IPS-15b (cell line): ENCODE measurements at regions not wholly inside any gene's neighbourhood (a gene's known extent, or its start where the extent isn't known, plus 50 kb on each side); places are given as distances from the start of the nearest gene placed in this dataset.

Experiments used
- H3K27me3 ChIP-seq: one replicate; pipeline ENCODE4 v1.6.1; 2013; ENCODE audit warnings: low read length; ENCODE audit not compliant: control insufficient read depth, insufficient read depth
- H3K36me3 ChIP-seq: one replicate; pipeline ENCODE4 v1.6.1; 2013; ENCODE audit warnings: low read length; ENCODE audit not compliant: control insufficient read depth, insufficient read depth
- H3K4me1 ChIP-seq: one replicate; pipeline ENCODE4 v1.6.1; 2013; ENCODE audit warnings: mild to moderate bottlenecking, low read length; ENCODE audit not compliant: control insufficient read depth, insufficient read depth
- H3K4me3 ChIP-seq: one replicate; pipeline ENCODE4 v1.5.1; 2013; ENCODE audit warnings: low read depth, low read length
- H3K9ac ChIP-seq: one replicate; pipeline ENCODE4 v1.6.1; 2013; ENCODE audit warnings: low read depth, mild to moderate bottlenecking, low read length
- H3K9me3 ChIP-seq: one replicate; pipeline ENCODE4 v1.6.1; 2013; ENCODE audit warnings: mild to moderate bottlenecking, low read length; ENCODE audit not compliant: control insufficient read depth, insufficient read depth

GRCh38 chr5:57696825-57697570 is 214.4 kb upstream of the ACTBL2 start:
- no peak overlapping the region for H3K4me3 ChIP-seq
- no peaks in the 10 kb centered on the region for H3K36me3 ChIP-seq
- H3K4me1 ChIP-seq, result peaks cover 2% of the 10 kb centered on the region
- no peaks in the 10 kb centered on the region for H3K9me3 ChIP-seq
- no peaks in the 10 kb centered on the region for H3K27me3 ChIP-seq
- no peak overlapping the region for H3K9ac ChIP-seq

GRCh38 chr5:57696389-57696769 is 213.8 kb upstream of the ACTBL2 start:
- H3K36me3 ChIP-seq, result no peaks in the 10 kb centered on the region
- no peak overlapping the region for H3K9ac ChIP-seq
- no peaks in the 10 kb centered on the region for H3K27me3 ChIP-seq
- no peaks in the 10 kb centered on the region for H3K9me3 ChIP-seq
- peaks cover 2% of the 10 kb centered on the region for H3K4me1 ChIP-seq
- no peak overlapping the region for H3K4me3 ChIP-seq

GRCh38 chr5:57695706-57696388 is 213.2 kb upstream of the ACTBL2 start:
- no peaks in the 10 kb centered on the region for H3K27me3 ChIP-seq

GRCh38 chr5:57695179-57695578 is 212.6 kb upstream of the ACTBL2 start:
- Histone ChIP-seq H3K9me3 (no peaks in the 10 kb centered on the region), H3K27me3 (no peaks in the 10 kb centered on the region), H3K9ac (no peak overlapping the region), H3K4me3 (no peak overlapping the region), H3K36me3 (no peaks in the 10 kb centered on the region), H3K4me1 (peaks cover 2% of the 10 kb centered on the region)

More at GRCh38 chr5:57695706-57696388, 213.2 kb upstream of the ACTBL2 start:
- Histone ChIP-seq H3K4me3 (no peak overlapping the region), H3K9me3 (no peaks in the 10 kb centered on the region), H3K9ac (no peak overlapping the region), H3K4me1 (peaks cover 2% of the 10 kb centered on the region), H3K36me3 (no peaks in the 10 kb centered on the region)

- Histone ChIP-seq H3K36me3 (no peaks in the 10 kb centered on the region), H3K27me3 (no peaks in the 10 kb centered on the region), H3K9ac (no peak overlapping the region), H3K4me1 (peaks cover 2% of the 10 kb centered on the region), H3K4me3 (no peak overlapping the region), H3K9me3 (no peaks in the 10 kb centered on the region)
These were observed 211.1 kb upstream of the ACTBL2 start for GRCh38 chr5:57693488-57694305.

GRCh38 chr5:57692582-57693487 is 210.2 kb upstream of the ACTBL2 start:
- no peaks in the 10 kb centered on the region for H3K36me3 ChIP-seq
- H3K27me3 ChIP-seq, result no peaks in the 10 kb centered on the region
- H3K4me3 ChIP-seq, result no peak overlapping the region
- H3K4me1 ChIP-seq, result peaks cover 2% of the 10 kb centered on the region
- H3K9ac ChIP-seq, result no peak overlapping the region
- H3K9me3 ChIP-seq, result no peaks in the 10 kb centered on the region

- Histone ChIP-seq H3K36me3 (no peaks in the 10 kb centered on the region), H3K4me3 (no peak overlapping the region), H3K27me3 (no peaks in the 10 kb centered on the region), H3K9ac (no peak overlapping the region), H3K4me1 (peaks cover 2% of the 10 kb centered on the region), H3K9me3 (no peaks in the 10 kb centered on the region)
These were observed 208.1 kb upstream of the ACTBL2 start for GRCh38 chr5:57690724-57691123.

- H3K9ac ChIP-seq, result no peak overlapping the region
- no peaks in the 10 kb centered on the region for H3K36me3 ChIP-seq
- no peaks in the 10 kb centered on the region for H3K9me3 ChIP-seq
- H3K4me3 ChIP-seq, result no peak overlapping the region
- no peaks in the 10 kb centered on the region for H3K4me1 ChIP-seq
- no peaks in the 10 kb centered on the region for H3K27me3 ChIP-seq
These were observed 205.0 kb upstream of the ACTBL2 start for GRCh38 chr5:57687596-57687995.

- no peak overlapping the region for H3K9ac ChIP-seq
- no peaks in the 10 kb centered on the region for H3K36me3 ChIP-seq
- H3K27me3 ChIP-seq, result no peaks in the 10 kb centered on the region
- H3K9me3 ChIP-seq, result no peaks in the 10 kb centered on the region
- H3K4me1 ChIP-seq, result no peaks in the 10 kb centered on the region
- H3K4me3 ChIP-seq, result no peak overlapping the region
These were observed 203.1 kb upstream of the ACTBL2 start for GRCh38 chr5:57685516-57686255.

GRCh38 chr5:57684299-57684702 is 201.7 kb upstream of the ACTBL2 start:
- Histone ChIP-seq H3K9ac (no peak overlapping the region), H3K36me3 (no peaks in the 10 kb centered on the region)

More at GRCh38 chr5:57684299-57684702, 201.7 kb upstream of the ACTBL2 start:
- Histone ChIP-seq H3K4me3 (no peak overlapping the region), H3K4me1 (no peaks in the 10 kb centered on the region), H3K9me3 (no peaks in the 10 kb centered on the region), H3K27me3 (no peaks in the 10 kb centered on the region)
